ENCODE measurements at regions not wholly inside any gene's neighbourhood (a gene's known extent, or its start where the extent isn't known, plus 50 kb on each side); places are given as distances from the start of the nearest gene placed in this dataset.

DNA sequence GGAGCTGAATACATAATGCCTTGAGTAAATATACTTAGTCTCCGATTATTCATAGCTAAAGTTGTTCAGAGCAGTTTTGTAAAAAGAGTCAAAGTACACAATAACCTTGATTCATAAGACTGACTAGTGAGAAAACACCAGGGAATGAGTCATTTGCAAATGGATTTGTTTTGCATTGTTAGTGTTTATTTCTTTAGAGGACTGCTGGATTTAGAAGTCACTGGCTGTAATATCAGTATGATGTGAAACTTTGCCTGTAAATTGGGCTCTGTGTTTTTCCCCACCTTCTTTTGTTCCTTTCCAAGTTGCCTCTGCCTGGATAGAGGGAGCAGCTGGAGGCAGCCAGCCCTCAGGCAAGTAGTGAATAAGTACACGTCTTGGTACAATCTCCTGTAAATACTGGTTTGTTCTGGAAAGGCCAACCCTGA is 474.7 kb downstream of the NUF2 start:
- no peak for TF ChIP-seq POLR2A (IDR thresholded peaks at IDR 0.05)
- TF ChIP-seq, protein P1, sequence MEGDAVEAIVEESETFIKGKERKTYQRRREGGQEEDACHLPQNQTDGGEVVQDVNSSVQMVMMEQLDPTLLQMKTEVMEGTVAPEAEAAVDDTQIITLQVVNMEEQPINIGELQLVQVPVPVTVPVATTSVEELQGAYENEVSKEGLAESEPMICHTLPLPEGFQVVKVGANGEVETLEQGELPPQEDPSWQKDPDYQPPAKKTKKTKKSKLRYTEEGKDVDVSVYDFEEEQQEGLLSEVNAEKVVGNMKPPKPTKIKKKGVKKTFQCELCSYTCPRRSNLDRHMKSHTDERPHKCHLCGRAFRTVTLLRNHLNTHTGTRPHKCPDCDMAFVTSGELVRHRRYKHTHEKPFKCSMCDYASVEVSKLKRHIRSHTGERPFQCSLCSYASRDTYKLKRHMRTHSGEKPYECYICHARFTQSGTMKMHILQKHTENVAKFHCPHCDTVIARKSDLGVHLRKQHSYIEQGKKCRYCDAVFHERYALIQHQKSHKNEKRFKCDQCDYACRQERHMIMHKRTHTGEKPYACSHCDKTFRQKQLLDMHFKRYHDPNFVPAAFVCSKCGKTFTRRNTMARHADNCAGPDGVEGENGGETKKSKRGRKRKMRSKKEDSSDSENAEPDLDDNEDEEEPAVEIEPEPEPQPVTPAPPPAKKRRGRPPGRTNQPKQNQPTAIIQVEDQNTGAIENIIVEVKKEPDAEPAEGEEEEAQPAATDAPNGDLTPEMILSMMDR (IDR thresholded peaks at IDR 0.05), result no peak
